ENCODE measurements at regions not wholly inside any gene's neighbourhood (a gene's known extent, or its start where the extent isn't known, plus 50 kb on each side); places are given as distances from the start of the nearest gene placed in this dataset.

DNA sequence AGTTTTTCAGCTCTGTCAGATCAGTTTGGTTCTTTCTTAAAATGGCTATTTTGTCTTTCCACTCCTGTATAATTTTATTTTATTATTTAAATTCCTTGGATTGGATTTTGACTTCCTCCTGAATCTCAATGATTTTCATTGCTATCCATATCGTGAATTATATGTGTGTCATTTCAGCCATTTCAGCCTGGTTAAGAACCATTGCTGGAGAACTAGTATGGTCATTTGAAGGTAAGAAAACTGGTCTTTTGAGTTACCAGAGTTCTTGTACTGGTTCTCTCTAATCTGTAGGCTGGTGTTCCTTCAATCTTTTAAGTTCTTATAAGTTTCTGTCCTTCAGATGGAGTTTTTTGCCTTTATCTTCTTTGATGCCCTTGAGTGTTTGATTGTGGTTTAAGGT, 815.5 kb downstream of the KLHL13 start:
- TF ChIP-seq MYC (CRISPR knock-in tag; IDR thresholded peaks at IDR 0.05; ENCODE audit: borderline replicate concordance): no peak
- TF ChIP-seq, protein P1, sequence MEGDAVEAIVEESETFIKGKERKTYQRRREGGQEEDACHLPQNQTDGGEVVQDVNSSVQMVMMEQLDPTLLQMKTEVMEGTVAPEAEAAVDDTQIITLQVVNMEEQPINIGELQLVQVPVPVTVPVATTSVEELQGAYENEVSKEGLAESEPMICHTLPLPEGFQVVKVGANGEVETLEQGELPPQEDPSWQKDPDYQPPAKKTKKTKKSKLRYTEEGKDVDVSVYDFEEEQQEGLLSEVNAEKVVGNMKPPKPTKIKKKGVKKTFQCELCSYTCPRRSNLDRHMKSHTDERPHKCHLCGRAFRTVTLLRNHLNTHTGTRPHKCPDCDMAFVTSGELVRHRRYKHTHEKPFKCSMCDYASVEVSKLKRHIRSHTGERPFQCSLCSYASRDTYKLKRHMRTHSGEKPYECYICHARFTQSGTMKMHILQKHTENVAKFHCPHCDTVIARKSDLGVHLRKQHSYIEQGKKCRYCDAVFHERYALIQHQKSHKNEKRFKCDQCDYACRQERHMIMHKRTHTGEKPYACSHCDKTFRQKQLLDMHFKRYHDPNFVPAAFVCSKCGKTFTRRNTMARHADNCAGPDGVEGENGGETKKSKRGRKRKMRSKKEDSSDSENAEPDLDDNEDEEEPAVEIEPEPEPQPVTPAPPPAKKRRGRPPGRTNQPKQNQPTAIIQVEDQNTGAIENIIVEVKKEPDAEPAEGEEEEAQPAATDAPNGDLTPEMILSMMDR (CRISPR knock-in tag; IDR thresholded peaks at IDR 0.05): no peak
- no peak for TF ChIP-seq ZNF724P (CRISPR knock-in tag; IDR thresholded peaks at IDR 0.05; ENCODE audit: borderline replicate concordance)
- no peak for TF ChIP-seq POLR2AphosphoS5 (IDR thresholded peaks at IDR 0.05; ENCODE audit: low read depth, low read length)
- TF ChIP-seq ZNF329 (CRISPR knock-in tag; IDR thresholded peaks at IDR 0.05; ENCODE audit: low read depth): no peak
- TF ChIP-seq MTA3 (CRISPR knock-in tag; IDR thresholded peaks at IDR 0.05): no peak
- TF ChIP-seq ZNF274 (CRISPR knock-in tag; IDR thresholded peaks at IDR 0.05): no peak
- TF ChIP-seq JUND (CRISPR knock-in tag; IDR thresholded peaks at IDR 0.05): no peak
- no peak for TF ChIP-seq NFYB (CRISPR knock-in tag; IDR thresholded peaks at IDR 0.05)
- no peak for TF ChIP-seq CAMTA2 (CRISPR knock-in tag; IDR thresholded peaks at IDR 0.05; ENCODE audit: borderline replicate concordance)
- TF ChIP-seq, protein P2, sequence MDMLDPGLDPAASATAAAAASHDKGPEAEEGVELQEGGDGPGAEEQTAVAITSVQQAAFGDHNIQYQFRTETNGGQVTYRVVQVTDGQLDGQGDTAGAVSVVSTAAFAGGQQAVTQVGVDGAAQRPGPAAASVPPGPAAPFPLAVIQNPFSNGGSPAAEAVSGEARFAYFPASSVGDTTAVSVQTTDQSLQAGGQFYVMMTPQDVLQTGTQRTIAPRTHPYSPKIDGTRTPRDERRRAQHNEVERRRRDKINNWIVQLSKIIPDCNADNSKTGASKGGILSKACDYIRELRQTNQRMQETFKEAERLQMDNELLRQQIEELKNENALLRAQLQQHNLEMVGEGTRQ (IDR thresholded peaks at IDR 0.05; ENCODE audit: low read depth, low read length): no peak
- TF ChIP-seq, protein P2 (CRISPR knock-in tag; IDR thresholded peaks at IDR 0.05; ENCODE audit: borderline replicate concordance): no peak
- TF ChIP-seq KDM5A (IDR thresholded peaks at IDR 0.05; ENCODE audit: borderline replicate concordance, low read length): no peak
- TF ChIP-seq, protein P3, sequence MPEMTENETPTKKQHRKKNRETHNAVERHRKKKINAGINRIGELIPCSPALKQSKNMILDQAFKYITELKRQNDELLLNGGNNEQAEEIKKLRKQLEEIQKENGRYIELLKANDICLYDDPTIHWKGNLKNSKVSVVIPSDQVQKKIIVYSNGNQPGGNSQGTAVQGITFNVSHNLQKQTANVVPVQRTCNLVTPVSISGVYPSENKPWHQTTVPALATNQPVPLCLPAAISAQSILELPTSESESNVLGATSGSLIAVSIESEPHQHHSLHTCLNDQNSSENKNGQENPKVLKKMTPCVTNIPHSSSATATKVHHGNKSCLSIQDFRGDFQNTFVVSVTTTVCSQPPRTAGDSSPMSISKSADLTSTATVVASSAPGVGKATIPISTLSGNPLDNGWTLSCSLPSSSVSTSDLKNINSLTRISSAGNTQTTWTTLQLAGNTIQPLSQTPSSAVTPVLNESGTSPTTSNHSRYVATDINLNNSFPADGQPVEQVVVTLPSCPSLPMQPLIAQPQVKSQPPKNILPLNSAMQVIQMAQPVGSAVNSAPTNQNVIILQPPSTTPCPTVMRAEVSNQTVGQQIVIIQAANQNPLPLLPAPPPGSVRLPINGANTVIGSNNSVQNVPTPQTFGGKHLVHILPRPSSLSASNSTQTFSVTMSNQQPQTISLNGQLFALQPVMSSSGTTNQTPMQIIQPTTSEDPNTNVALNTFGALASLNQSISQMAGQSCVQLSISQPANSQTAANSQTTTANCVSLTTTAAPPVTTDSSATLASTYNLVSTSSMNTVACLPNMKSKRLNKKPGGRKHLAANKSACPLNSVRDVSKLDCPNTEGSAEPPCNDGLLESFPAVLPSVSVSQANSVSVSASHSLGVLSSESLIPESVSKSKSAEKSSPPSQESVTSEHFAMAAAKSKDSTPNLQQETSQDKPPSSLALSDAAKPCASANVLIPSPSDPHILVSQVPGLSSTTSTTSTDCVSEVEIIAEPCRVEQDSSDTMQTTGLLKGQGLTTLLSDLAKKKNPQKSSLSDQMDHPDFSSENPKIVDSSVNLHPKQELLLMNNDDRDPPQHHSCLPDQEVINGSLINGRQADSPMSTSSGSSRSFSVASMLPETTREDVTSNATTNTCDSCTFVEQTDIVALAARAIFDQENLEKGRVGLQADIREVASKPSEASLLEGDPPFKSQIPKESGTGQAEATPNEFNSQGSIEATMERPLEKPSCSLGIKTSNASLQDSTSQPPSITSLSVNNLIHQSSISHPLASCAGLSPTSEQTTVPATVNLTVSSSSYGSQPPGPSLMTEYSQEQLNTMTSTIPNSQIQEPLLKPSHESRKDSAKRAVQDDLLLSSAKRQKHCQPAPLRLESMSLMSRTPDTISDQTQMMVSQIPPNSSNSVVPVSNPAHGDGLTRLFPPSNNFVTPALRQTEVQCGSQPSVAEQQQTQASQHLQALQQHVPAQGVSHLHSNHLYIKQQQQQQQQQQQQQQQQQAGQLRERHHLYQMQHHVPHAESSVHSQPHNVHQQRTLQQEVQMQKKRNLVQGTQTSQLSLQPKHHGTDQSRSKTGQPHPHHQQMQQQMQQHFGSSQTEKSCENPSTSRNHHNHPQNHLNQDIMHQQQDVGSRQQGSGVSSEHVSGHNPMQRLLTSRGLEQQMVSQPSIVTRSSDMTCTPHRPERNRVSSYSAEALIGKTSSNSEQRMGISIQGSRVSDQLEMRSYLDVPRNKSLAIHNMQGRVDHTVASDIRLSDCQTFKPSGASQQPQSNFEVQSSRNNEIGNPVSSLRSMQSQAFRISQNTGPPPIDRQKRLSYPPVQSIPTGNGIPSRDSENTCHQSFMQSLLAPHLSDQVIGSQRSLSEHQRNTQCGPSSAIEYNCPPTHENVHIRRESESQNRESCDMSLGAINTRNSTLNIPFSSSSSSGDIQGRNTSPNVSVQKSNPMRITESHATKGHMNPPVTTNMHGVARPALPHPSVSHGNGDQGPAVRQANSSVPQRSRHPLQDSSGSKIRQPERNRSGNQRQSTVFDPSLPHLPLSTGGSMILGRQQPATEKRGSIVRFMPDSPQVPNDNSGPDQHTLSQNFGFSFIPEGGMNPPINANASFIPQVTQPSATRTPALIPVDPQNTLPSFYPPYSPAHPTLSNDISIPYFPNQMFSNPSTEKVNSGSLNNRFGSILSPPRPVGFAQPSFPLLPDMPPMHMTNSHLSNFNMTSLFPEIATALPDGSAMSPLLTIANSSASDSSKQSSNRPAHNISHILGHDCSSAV (CRISPR knock-in tag; IDR thresholded peaks at IDR 0.05; ENCODE audit: borderline replicate concordance): no peak
- TF ChIP-seq ISL2 (CRISPR knock-in tag; IDR thresholded peaks at IDR 0.05): no peak

Data from HepG2 (cell line).